ENCODE measurements at regions not wholly inside any gene's neighbourhood (a gene's known extent, or its start where the extent isn't known, plus 50 kb on each side); places are given as distances from the start of the nearest gene placed in this dataset.

DNA sequence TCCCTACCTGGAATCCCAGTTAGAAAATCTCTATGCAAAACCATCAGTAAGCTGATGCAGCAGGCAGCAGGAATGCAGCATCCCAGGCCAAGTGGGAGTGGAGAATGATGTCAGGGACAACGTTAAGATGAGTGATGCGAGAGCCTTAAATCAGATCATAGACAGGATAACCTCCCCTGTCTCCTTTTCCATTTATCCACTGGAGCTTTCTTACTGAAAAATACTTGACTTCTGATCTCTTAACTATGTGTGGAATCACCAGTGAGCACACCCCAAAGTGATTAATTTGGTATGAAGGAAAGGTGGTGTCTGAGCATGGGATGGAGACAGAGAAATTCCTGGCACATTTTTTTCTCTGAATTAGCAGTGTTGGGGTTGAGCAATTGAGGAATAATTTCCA lies 98.0 kb downstream of the RND3 start:
- no peak for TF ChIP-seq TCF12 (IDR thresholded peaks at IDR 0.05)
- no peak for TF ChIP-seq FOXJ3 (CRISPR knock-in tag; IDR thresholded peaks at IDR 0.05)
- peak; percentile 41; the same call in 1 of the 2 replicates for TF ChIP-seq PBX3 (IDR thresholded peaks at IDR 0.05)
- Histone ChIP-seq H3K9ac (no peak overlapping the region), H4K20me1 (ENCODE audit: insufficient read depth) (no peaks in the 10 kb centered on the region), H3K9me3 (peaks cover 10% of the 10 kb centered on the region), H3K4me1 (ENCODE audit: control insufficient read depth in 1 of 2, insufficient read depth in 2 of 2, low read depth in 1 of 2, low read length in 1 of 2) (peaks cover 0 to 10% of the 10 kb centered on the region in 2 experiments; a peak in 1 of 4 replicates), H3K36me3 (replicated peaks in 1 of 2; ENCODE audit: control insufficient read depth in 1 of 2, insufficient read depth in 2 of 2, low read length in 1 of 2) (peaks cover 0 to 8% of the 10 kb centered on the region in 2 experiments), H2AFZ (ENCODE audit: low read depth) (no peak overlapping the region), H3K79me2 (ENCODE audit: insufficient read depth) (no peaks in the 10 kb centered on the region), H3K27ac (ENCODE audit: low read depth in 2 of 2, low read length in 1 of 2) (no peak overlapping the region), H3K4me2 (no peak overlapping the region), H3F3A (replicated peaks; ENCODE audit: insufficient read depth) (no peaks in the 10 kb centered on the region), H3K27me3 (ENCODE audit: insufficient read depth) (no peaks in the 10 kb centered on the region), H3K9me2 (no peaks in the 10 kb centered on the region), H3K4me3 (ENCODE audit: low read depth in 2 of 2, low read length in 1 of 2) (no peak overlapping the region)
- WGBS (ENCODE audit: low lambda C conversion rate): 64% methylated on average over 2 of the region's 2 CpGs
- CTCF ChIA-PET: no interaction called here
- no peak for DNase-seq
- POLR2A ChIA-PET: no interaction called here

GRCh38 chr2:150388289-150388625 lies 99.2 kb downstream of the RND3 start:
- CTCF ChIA-PET: interaction anchor here (0.8 kb wide), 1 partner anchor 589 kb away, joined by 4 read pairs; no protein-coding TSS in a partner anchor
- Histone ChIP-seq H3K36me3 (replicated peaks in 1 of 2; ENCODE audit: control insufficient read depth in 1 of 2, insufficient read depth in 2 of 2, low read length in 1 of 2) (peaks cover 0 to 8% of the 10 kb centered on the region in 2 experiments), H3K4me2 (no peak overlapping the region), H3K27me3 (ENCODE audit: insufficient read depth) (no peaks in the 10 kb centered on the region), H3K4me1 (ENCODE audit: control insufficient read depth in 1 of 2, insufficient read depth in 2 of 2, low read depth in 1 of 2, low read length in 1 of 2) (peaks cover 0 to 10% of the 10 kb centered on the region in 2 experiments; a peak in 1 of 4 replicates), H3K4me3 (ENCODE audit: low read depth in 2 of 2, low read length in 1 of 2) (no peak overlapping the region), H4K20me1 (ENCODE audit: insufficient read depth) (no peaks in the 10 kb centered on the region), H3K9me3 (peaks cover 10% of the 10 kb centered on the region), H3K27ac (ENCODE audit: low read depth in 2 of 2, low read length in 1 of 2) (no peak overlapping the region), H2AFZ (ENCODE audit: low read depth) (no peak overlapping the region), H3K79me2 (ENCODE audit: insufficient read depth) (no peaks in the 10 kb centered on the region), H3K9me2 (no peaks in the 10 kb centered on the region), H3K9ac (no peak overlapping the region), H3F3A (replicated peaks; ENCODE audit: insufficient read depth) (no peaks in the 10 kb centered on the region)
- 84% methylated on average over 2 of the region's 2 CpGs for WGBS (ENCODE audit: low lambda C conversion rate)
- POLR2A ChIA-PET: interaction anchor here (0.6 kb wide), 1 partner anchor 1726 kb away, joined by 3 read pairs; no protein-coding TSS in a partner anchor
- TF ChIP-seq YY1 (IDR thresholded peaks at IDR 0.05; ENCODE audit: low read depth): no peak
- TF ChIP-seq EP300 (IDR thresholded peaks at IDR 0.05; ENCODE audit: borderline replicate concordance in 1 of 2, low read depth in 1 of 2, low read length in 1 of 2): no peak
- TF ChIP-seq IRF3 (IDR thresholded peaks at IDR 0.05; ENCODE audit: low read depth, low read length): no peak
- no peak for TF ChIP-seq FOXJ3 (CRISPR knock-in tag; IDR thresholded peaks at IDR 0.05)
- no peak for TF ChIP-seq NRF1 (IDR thresholded peaks at IDR 0.05; ENCODE audit: low read depth, low read length)
- TF ChIP-seq EZH2phosphoT487 (IDR thresholded peaks at IDR 0.05; ENCODE audit: borderline replicate concordance, low read depth): no peak
- no peak for TF ChIP-seq TCF12 (IDR thresholded peaks at IDR 0.05)
- TF ChIP-seq PBX3 (IDR thresholded peaks at IDR 0.05): no peak
- TF ChIP-seq GATA2 (CRISPR knock-in tag; IDR thresholded peaks at IDR 0.05): no peak
- no peak for TF ChIP-seq MAX (IDR thresholded peaks at IDR 0.05; ENCODE audit: low read depth)
- TF ChIP-seq FOSL2 (IDR thresholded peaks at IDR 0.05; ENCODE audit: borderline replicate concordance, low read depth): no peak
- TF ChIP-seq, protein P1, sequence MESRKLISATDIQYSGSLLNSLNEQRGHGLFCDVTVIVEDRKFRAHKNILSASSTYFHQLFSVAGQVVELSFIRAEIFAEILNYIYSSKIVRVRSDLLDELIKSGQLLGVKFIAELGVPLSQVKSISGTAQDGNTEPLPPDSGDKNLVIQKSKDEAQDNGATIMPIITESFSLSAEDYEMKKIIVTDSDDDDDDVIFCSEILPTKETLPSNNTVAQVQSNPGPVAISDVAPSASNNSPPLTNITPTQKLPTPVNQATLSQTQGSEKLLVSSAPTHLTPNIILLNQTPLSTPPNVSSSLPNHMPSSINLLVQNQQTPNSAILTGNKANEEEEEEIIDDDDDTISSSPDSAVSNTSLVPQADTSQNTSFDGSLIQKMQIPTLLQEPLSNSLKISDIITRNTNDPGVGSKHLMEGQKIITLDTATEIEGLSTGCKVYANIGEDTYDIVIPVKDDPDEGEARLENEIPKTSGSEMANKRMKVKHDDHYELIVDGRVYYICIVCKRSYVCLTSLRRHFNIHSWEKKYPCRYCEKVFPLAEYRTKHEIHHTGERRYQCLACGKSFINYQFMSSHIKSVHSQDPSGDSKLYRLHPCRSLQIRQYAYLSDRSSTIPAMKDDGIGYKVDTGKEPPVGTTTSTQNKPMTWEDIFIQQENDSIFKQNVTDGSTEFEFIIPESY (IDR thresholded peaks at IDR 0.05; ENCODE audit: borderline replicate concordance, low read depth): no peak
- no peak for TF ChIP-seq JUND (IDR thresholded peaks at IDR 0.05)
- TF ChIP-seq SMC3 (IDR thresholded peaks at IDR 0.05; ENCODE audit: low read depth, low read length): no peak
- TF ChIP-seq RCOR1 (IDR thresholded peaks at IDR 0.05; ENCODE audit: low read length): no peak
- no peak for TF ChIP-seq TAF1 (IDR thresholded peaks at IDR 0.05; ENCODE audit: borderline replicate concordance, low read depth, low read length)
- no peak for TF ChIP-seq RAD21 (IDR thresholded peaks at IDR 0.05; ENCODE audit: low read length)
- no peak for TF ChIP-seq POLR2AphosphoS5 (IDR thresholded peaks at IDR 0.05; ENCODE audit: low read depth, low read length)
- TF ChIP-seq TEAD4 (IDR thresholded peaks at IDR 0.05; ENCODE audit: borderline replicate concordance, insufficient read depth): no peak
- no peak for TF ChIP-seq USF1 (IDR thresholded peaks at IDR 0.05; ENCODE audit: borderline replicate concordance, low read depth)
- DNase-seq: no peak
